Lung microvascular endothelial cell (primary cell): ENCODE measurements at regions not wholly inside any gene's neighbourhood (a gene's known extent, or its start where the extent isn't known, plus 50 kb on each side); places are given as distances from the start of the nearest gene placed in this dataset.
A peak's percentile ranks its signal among the peaks of the same experiment; 100 is the strongest.

Experiments
- DNase-seq, 2 donors: peaks; one replicate each; pipeline versions ENCODE4 v3.0.0 to v3.0.0-alpha.2; 2010; ENCODE audit warnings: low read depth in 2 of 2

GRCh38 chr5:73292816-73293459 lies 119.9 kb downstream of the TMEM174 start:
- no peak for DNase-seq

- no peak for DNase-seq
Measured at GRCh38 chr5:73291873-73292272, 118.9 kb downstream of the TMEM174 start.

- no peak for DNase-seq
Measured at GRCh38 chr5:73290242-73290641, 117.2 kb downstream of the TMEM174 start.

DNA sequence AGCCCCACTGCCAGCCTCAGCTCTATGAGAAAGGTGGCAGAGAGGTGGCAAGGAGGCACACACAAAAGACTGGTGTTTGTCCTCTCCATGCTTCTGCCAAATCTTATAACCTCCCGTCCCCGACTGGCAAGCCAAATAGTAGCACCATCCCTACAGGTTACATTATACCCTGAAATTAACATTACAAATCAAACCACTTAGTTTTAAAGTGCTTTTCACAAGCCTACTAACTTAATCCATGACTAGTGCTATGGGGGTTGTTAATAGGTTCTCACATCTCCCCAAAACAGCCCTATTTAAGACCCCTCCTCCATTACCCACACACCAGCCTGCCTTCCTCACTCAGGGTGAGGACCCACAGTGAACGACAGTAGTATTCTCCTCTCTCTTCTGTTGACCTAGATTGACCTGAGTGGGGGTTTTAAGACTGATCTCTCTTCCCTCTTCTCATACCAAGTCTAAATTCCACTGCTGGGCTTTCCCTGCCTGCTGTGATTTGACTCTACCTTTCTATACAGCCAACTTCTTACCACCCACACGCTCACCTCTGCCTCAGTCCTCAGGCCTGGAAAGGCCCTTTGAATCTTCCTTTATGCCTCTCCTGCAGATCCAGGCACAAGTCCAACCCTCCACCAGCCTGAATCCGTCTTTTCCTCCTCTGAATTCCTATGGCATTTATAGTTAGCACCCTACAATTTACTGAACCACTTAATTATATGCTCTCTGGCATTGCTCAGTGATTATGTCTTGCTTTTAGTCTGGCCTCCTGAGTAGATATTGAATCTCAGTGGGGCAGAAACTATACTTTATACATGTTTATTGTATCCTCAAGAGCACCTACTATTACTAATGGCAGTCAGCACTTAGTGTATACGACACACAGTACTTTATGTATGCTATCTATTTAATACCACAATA lies 116.1 kb downstream of the TMEM174 start:
- DNase-seq: no peak

GRCh38 chr5:73286896-73287295 lies 113.9 kb downstream of the TMEM174 start:
- peak; percentile 68 to 79 for DNase-seq

DNA sequence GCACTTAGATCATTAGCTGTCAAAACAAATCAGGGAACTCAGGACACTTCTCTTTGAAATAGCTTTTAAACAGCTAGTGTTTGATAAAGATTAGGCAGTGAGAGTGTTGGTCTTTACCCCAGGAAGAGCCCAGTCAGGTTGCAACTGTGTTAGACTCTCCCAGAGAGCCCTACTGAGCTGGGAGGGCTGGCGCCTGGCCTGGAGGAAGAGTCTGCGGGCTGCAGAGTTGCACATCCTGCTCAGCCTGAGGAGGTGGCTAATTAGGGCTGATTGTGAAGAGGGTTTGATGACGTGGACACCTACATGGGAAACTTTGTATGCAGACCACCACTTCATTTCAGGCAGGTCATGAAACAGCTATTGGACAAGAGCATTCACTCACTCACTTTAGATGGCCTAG lies 112.0 kb downstream of the TMEM174 start:
- no peak for DNase-seq

GRCh38 chr5:73284220-73284795 lies 111.3 kb downstream of the TMEM174 start:
- DNase-seq: peak in 1 of 2 donors; percentile 45

DNA sequence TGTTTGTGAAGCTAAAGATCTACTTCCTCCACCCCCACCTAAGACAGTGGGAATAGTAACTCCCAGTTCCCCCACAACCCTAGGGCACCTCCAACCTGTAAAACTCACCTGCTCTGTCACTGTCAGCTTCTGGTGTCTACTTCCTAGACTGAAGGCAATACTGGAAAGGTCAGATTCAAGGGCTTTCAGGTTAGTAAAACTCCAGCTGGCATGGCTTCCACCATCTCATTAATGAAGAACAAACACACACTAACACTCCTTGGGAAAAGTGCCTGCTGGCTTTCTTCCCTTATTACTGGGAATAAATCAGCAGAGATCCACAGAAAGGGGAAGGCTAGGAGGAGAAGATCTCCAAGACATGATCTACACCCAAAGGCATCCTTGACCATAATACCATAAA lies 109.9 kb downstream of the TMEM174 start:
- DNase-seq: no peak

DNA sequence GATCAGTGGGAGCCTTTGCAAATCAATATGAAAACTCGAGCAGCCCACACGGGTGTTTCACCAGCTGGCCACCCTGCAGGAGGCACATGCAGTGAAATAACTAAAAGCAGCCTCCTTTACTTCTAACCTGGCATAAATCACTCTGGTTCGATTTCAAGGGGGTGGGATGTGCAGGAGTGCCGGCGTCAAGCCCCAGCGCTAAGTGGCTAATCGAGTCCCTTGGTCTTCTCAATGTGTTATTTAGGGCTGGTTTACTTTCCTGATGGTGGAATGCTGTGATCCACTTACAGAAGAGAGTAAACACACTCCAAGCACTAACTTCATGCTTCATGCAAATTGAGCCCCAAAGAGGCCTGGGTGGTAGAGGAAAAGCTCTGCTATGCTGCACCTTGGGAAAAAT lies 109.4 kb downstream of the TMEM174 start:
- no peak for DNase-seq

DNA sequence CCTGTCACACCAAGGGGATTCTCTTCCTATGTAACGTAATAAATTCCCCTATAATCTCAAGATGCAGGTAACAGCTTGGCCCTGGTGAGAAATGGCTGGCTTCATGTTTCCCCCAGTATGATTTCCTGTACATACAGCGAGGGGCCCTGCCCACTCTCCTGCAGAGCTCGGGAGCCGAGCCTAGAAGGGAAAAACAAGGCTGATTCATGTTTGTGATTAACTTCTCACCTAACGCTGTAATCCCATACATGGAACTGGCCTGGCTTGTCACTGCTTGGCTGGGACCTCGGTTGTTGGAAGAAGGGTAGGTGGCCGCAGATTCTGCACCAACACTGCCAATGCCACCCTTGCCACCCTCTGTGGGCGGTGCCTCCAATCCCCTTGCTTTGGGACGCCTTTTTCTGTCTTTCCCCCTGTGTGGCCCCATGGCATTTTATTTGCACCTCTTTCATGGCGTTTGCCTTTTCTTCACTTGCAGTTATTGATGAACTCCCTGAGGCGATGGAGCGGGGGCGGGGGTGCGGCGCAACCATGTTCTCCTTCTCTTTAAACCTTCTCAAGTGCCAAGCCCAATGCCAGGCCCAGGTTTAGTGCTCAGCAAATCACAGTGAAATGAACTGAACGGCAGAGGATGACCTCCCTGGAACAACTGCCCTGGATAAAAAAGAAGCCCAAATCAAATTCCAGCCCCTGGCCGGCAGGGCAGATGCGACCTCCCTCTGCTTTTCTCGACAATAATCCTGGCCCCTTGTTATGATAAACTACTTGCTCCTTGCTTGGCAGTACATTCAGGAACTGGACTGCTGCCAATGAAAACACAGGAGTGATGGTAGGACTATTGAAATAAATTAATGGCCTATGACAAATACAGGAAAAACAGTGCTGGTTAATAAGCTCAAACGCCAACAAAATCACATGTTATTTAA lies 108.1 kb downstream of the TMEM174 start:
- DNase-seq: peak; percentile 97

GRCh38 chr5:73280386-73280785 lies 107.4 kb downstream of the TMEM174 start:
- DNase-seq: no peak

- DNase-seq: no peak
Measured at GRCh38 chr5:73279805-73280204, 106.8 kb downstream of the TMEM174 start.

GRCh38 chr5:73278693-73279092 lies 105.7 kb downstream of the TMEM174 start:
- DNase-seq: no peak

- DNase-seq: no peak
Measured at GRCh38 chr5:73274881-73275663, 102.1 kb downstream of the TMEM174 start.

DNA sequence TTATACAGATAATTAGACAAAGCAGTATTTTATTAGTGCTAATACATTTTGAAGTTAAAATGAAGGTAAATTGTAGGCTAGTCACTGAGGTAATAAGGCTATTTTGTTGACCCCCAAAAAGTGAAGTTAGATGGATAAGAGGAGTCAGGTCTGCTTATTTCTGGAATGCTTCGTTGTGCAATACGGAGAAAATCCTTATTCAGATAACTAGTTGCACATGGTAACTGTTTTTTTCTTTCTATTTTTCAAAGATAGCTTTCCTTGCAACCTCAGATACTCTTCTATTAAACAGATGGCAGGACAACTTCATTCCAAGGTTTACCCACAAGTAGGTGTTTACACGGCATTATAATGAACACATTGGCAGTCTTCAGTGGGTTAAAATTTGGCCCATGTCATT lies 101.1 kb downstream of the TMEM174 start:
- DNase-seq: no peak

- DNase-seq: no peak
Measured at GRCh38 chr5:73273379-73274050, 100.5 kb downstream of the TMEM174 start.

GRCh38 chr5:73272351-73272750 lies 99.4 kb downstream of the TMEM174 start:
- no peak for DNase-seq

GRCh38 chr5:73268826-73269225 lies 95.8 kb downstream of the TMEM174 start:
- no peak for DNase-seq

GRCh38 chr5:73267766-73268435 lies 94.9 kb downstream of the TMEM174 start:
- no peak for DNase-seq
